Peyer's patch (tissue), 4 donors: ENCODE measurements at regions not wholly inside any gene's neighbourhood (a gene's known extent, or its start where the extent isn't known, plus 50 kb on each side); places are given as distances from the start of the nearest gene placed in this dataset.

Source experiments
- DNase-seq, 3 donors: peaks; one replicate each; pipeline ENCODE4 v3.0.0-alpha.2; 2017 to 2019
- H3K27ac ChIP-seq, 4 donors: fragments of 200-600 bp; sonication (generic); one replicate each; pipeline ENCODE4 v1.5.1; 2016 to 2019
- H3K27me3 ChIP-seq, 2 donors: fragments of 200-600 bp; sonication (generic); one replicate each; pipeline ENCODE4 v1.5.1; 2019
- H3K36me3 ChIP-seq, 3 donors: fragments of 200-600 bp; sonication (generic); one replicate each; pipeline ENCODE4 v1.5.1; 2016 to 2019
- H3K4me1 ChIP-seq, 4 donors: fragments of 200-600 bp; sonication (generic); one replicate each; pipeline ENCODE4 v1.5.1; 2016 to 2019
- H3K4me3 ChIP-seq, 4 donors: fragments of 200-600 bp; sonication (generic); 1 replicate in 3 of 4; 2 replicates in 1 of 4; pipeline ENCODE4 v1.5.1; 2016 to 2019; ENCODE audit warnings: mild to moderate bottlenecking in 1 of 4
- H3K9me3 ChIP-seq, 4 donors: fragments of 200-600 bp; sonication (generic); one replicate each; pipeline ENCODE4 v1.5.1; 2016 to 2019; ENCODE audit warnings: mild to moderate bottlenecking in 1 of 4
- CTCF ChIP-seq, 6 experiments: fragments of 450-650 bp in 4 of 6; fragments of 200-600 bp in 2 of 6; sonication (generic) in 1 of 6; IDR thresholded peaks; one replicate each; pipeline ENCODE4 v1.5.1; 2017 to 2019; ENCODE audit warnings: antibody characterized with exemption in 6 of 6, mild to moderate bottlenecking in 3 of 6, moderate library complexity in 1 of 6
- POLR2A ChIP-seq, 2 donors: fragments of 450-650 bp; IDR thresholded peaks; one replicate each; pipeline ENCODE4 v1.5.1; 2017; ENCODE audit warnings: antibody characterized with exemption in 2 of 2, mild to moderate bottlenecking in 2 of 2, moderate library complexity in 2 of 2

- H3K27ac ChIP-seq = no peak overlapping the region
- no peak for DNase-seq
- no peaks in the 10 kb centered on the region for H3K36me3 ChIP-seq
- H3K27me3 ChIP-seq = no peaks in the 10 kb centered on the region
- no peaks in the 10 kb centered on the region for H3K4me1 ChIP-seq
- TF ChIP-seq POLR2A (IDR thresholded peaks at IDR 0.05) (no peak), CTCF (IDR thresholded peaks at IDR 0.05) (no peak)
- H3K9me3 ChIP-seq = no peaks in the 10 kb centered on the region
- H3K4me3 ChIP-seq = no peak overlapping the region
Measured at GRCh38 chr4:20626326-20627005, 73.8 kb upstream of the PACRGL start.

GRCh38 chr4:20627866-20628265 is 72.4 kb upstream of the PACRGL start:
- Histone ChIP-seq H3K36me3 (no peaks in the 10 kb centered on the region), H3K4me1 (no peaks in the 10 kb centered on the region), H3K4me3 (no peak overlapping the region), H3K27ac (no peak overlapping the region), H3K9me3 (no peaks in the 10 kb centered on the region), H3K27me3 (no peaks in the 10 kb centered on the region)
- DNase-seq = no peak
- no peak for TF ChIP-seq POLR2A (IDR thresholded peaks at IDR 0.05)
- no peak for TF ChIP-seq CTCF (IDR thresholded peaks at IDR 0.05)

GRCh38 chr4:20629186-20630106 is 70.8 kb upstream of the PACRGL start:
- DNase-seq = no peak
- Histone ChIP-seq H3K9me3 (no peaks in the 10 kb centered on the region), H3K27me3 (no peaks in the 10 kb centered on the region), H3K36me3 (no peaks in the 10 kb centered on the region), H3K4me1 (no peaks in the 10 kb centered on the region), H3K4me3 (no peak overlapping the region), H3K27ac (peak overlapping the region in 1 of 4 donors; percentile 8)
- TF ChIP-seq POLR2A (IDR thresholded peaks at IDR 0.05) (no peak), CTCF (IDR thresholded peaks at IDR 0.05) (no peak)

- Histone ChIP-seq H3K27me3 (no peaks in the 10 kb centered on the region), H3K36me3 (no peaks in the 10 kb centered on the region), H3K27ac (no peak overlapping the region), H3K4me1 (no peaks in the 10 kb centered on the region), H3K4me3 (no peak overlapping the region), H3K9me3 (no peaks in the 10 kb centered on the region)
- TF ChIP-seq POLR2A (IDR thresholded peaks at IDR 0.05) (no peak), CTCF (IDR thresholded peaks at IDR 0.05) (no peak)
- DNase-seq = no peak
Measured at GRCh38 chr4:20638825-20639224, 61.4 kb upstream of the PACRGL start.

- DNase-seq = no peak
- no peak overlapping the region for H3K4me3 ChIP-seq
- no peaks in the 10 kb centered on the region for H3K36me3 ChIP-seq
- no peaks in the 10 kb centered on the region for H3K4me1 ChIP-seq
- TF ChIP-seq CTCF (IDR thresholded peaks at IDR 0.05) (no peak), POLR2A (IDR thresholded peaks at IDR 0.05) (no peak)
- H3K27ac ChIP-seq = no peak overlapping the region
- H3K27me3 ChIP-seq = no peaks in the 10 kb centered on the region
- H3K9me3 ChIP-seq = no peaks in the 10 kb centered on the region
Measured at GRCh38 chr4:20639346-20639745, 60.9 kb upstream of the PACRGL start.
